GM10266 (cell line): ENCODE measurements at regions not wholly inside any gene's neighbourhood (a gene's known extent, or its start where the extent isn't known, plus 50 kb on each side); places are given as distances from the start of the nearest gene placed in this dataset.

Experiments
- DNase-seq: peaks from one replicate; pipeline ENCODE4 v3.0.0; 2012; ENCODE audit errors: extremely low spot score
- TF ChIP-seq, protein P1 (sequence below): IDR thresholded peaks from 2 replicates; pipeline ENCODE4 v1.5.1; 2012; ENCODE audit warnings: mild to moderate bottlenecking, low read depth; ENCODE audit not compliant: control insufficient read depth, insufficient read depth; ENCODE audit errors: missing control alignments

- DNase-seq = no peak
- TF ChIP-seq, protein P1, sequence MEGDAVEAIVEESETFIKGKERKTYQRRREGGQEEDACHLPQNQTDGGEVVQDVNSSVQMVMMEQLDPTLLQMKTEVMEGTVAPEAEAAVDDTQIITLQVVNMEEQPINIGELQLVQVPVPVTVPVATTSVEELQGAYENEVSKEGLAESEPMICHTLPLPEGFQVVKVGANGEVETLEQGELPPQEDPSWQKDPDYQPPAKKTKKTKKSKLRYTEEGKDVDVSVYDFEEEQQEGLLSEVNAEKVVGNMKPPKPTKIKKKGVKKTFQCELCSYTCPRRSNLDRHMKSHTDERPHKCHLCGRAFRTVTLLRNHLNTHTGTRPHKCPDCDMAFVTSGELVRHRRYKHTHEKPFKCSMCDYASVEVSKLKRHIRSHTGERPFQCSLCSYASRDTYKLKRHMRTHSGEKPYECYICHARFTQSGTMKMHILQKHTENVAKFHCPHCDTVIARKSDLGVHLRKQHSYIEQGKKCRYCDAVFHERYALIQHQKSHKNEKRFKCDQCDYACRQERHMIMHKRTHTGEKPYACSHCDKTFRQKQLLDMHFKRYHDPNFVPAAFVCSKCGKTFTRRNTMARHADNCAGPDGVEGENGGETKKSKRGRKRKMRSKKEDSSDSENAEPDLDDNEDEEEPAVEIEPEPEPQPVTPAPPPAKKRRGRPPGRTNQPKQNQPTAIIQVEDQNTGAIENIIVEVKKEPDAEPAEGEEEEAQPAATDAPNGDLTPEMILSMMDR = no peak
These were observed 148.3 kb upstream of the POU3F2 start for GRCh38 chr6:98686008-98686601.

- TF ChIP-seq, protein P1 = no peak
- no peak for DNase-seq
These were observed 146.6 kb upstream of the POU3F2 start for GRCh38 chr6:98687752-98688151.

DNA sequence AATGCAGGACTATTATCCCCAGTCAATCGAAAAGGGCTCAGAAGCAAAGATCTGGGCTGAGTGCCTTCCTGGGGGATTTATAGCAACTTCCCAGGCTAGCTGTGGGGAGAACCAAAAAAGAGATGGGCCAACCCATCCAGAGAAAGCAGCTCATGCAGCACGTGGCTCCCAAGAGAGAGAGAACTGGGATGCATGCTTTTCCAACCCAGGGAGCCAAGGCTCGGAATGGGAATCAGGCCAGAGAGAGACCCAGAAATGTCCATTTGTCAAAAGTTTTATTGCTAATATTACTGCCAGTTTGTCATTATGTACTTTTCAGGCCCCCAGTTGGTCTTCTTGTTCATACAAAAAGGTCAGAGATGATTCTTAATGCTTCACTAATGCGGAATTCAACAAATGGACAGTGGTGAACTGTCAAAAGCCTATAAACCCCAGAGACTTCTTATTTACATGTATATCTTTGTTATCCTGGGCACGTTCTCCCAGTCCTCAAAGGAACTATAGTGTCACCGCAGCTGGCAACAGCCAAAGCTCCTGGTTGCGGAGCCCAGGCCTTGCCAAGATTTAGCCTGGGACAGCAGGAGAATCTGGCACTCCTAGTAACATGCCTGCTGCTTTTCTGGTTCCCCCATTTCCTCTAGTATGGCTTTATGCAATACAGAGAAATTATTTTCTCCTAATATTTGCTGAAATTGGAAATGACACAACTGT, 139.1 kb upstream of the POU3F2 start:
- TF ChIP-seq, protein P1 = no peak
- DNase-seq = no peak

GRCh38 chr6:98711380-98711779, 123.0 kb upstream of the POU3F2 start:
- no peak for DNase-seq

DNA sequence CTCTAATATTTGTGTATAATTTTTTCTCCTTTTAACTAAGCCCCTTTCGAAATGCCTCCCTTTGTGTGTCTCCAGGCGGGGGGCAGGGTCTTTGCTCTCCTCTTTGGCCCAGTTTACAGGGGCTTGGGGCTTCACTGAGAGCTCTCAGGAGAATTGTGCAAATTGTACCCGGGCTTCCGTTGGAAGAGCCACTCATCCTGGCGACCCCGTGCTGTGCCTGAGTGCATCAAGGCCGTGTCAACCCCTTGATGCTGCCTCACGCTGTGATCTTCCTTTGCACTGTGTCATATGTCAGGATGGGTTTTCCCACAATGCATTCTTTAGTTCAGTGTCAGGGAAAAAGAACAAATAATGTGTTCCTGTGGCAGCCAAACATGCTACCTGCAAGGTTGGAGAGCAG, 118.0 kb upstream of the POU3F2 start:
- TF ChIP-seq, protein P1 = no peak
- DNase-seq = no peak

More at GRCh38 chr6:98711380-98711779, 123.0 kb upstream of the POU3F2 start:
- TF ChIP-seq, protein P1 = no peak

- no peak for DNase-seq
- TF ChIP-seq, protein P1 = no peak
These were observed 117.0 kb upstream of the POU3F2 start for GRCh38 chr6:98717322-98717877.

DNA sequence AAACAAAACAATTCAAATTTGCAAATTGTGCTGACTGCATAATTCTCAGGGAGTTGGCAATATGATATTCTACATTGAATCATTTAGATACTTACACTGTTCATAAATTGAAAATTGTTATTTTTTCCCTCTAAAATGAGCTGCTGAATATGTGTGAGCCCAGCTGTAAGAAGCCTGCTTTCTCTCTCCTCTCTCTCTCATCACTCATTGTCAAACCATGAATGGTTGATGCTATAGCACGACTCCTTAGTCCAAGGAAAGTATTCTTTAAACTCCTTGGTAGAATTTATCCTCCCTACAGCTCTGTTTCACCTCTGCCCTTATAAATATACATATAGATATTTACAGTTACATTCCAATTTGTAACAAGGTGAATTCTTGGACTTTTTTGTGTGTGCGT, 116.4 kb upstream of the POU3F2 start:
- DNase-seq = no peak

More for the DNA sequence above, 116.4 kb upstream of the POU3F2 start:
- TF ChIP-seq, protein P1 = no peak
